Stimulated activated naive CD8-positive, alpha-beta T cell treated with anti-CD3 and anti-CD28 coated beads, Interleukin-15, amount 100 ng/mL, for 72 hours (primary cell): ENCODE measurements at regions not wholly inside any gene's neighbourhood (a gene's known extent, or its start where the extent isn't known, plus 50 kb on each side); places are given as distances from the start of the nearest gene placed in this dataset.

Experiments
- ATAC-seq: fragments of 150-1000 bp; cut with Tn5 transposase; 2 replicates; pipeline ENCODE4 v1.10.0; 2021; ENCODE audit warnings: mild to moderate bottlenecking, moderate library complexity
- DNase-seq, 2 donors: peaks; one replicate each; pipeline ENCODE4 v3.0.0; 2021 to 2022
- H3K27ac Mint-ChIP-seq, 2 donors: one replicate each; pipeline ENCODE4 v1.8.0; 2022; ENCODE audit warnings: mild to moderate bottlenecking in 2 of 2, mixed read lengths in 2 of 2, moderate library complexity in 2 of 2
- H3K27me3 Mint-ChIP-seq: one replicate; pipeline ENCODE4 v1.8.0; 2022; ENCODE audit warnings: mixed read lengths
- H3K4me1 Mint-ChIP-seq: one replicate; pipeline ENCODE4 v1.8.0; 2022; ENCODE audit warnings: mild to moderate bottlenecking, mixed read lengths
- H3K4me3 Mint-ChIP-seq, 2 donors: one replicate each; pipeline ENCODE4 v1.8.0; 2022; ENCODE audit warnings: mild to moderate bottlenecking in 2 of 2, mixed read lengths in 2 of 2, moderate library complexity in 1 of 2
- H3K9me3 Mint-ChIP-seq, 2 donors: one replicate each; pipeline ENCODE4 v1.8.0; 2022; ENCODE audit warnings: mixed read lengths in 2 of 2

DNA sequence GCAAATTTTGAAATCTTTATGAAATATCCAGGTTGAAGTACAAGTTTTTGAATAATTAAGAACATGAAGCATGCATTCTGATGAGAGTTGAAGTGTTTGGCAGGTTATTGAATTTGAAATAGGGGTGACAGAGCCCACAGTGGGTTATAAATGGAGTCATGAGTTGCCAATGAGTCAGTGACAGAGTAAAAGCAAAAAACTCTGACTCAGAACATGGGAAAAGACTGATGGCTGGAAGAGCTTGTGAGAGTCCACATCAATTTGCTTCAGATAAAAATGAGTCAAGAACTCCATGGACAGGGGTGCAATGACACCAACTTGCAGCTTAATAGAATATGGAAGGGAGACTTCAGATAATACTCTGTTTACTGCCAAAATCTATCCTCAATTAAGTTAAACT is 105.3 kb downstream of the SLC6A15 start:
- H3K27ac Mint-ChIP-seq = no peak overlapping the region
- no peak for ATAC-seq
- no peaks in the 10 kb centered on the region for H3K4me1 Mint-ChIP-seq
- H3K9me3 Mint-ChIP-seq = no peaks in the 10 kb centered on the region
- DNase-seq = no peak
- no peak overlapping the region for H3K4me3 Mint-ChIP-seq
- no peaks in the 10 kb centered on the region for H3K27me3 Mint-ChIP-seq

- no peaks in the 10 kb centered on the region for H3K27me3 Mint-ChIP-seq
- H3K4me3 Mint-ChIP-seq = no peak overlapping the region
- H3K9me3 Mint-ChIP-seq = no peaks in the 10 kb centered on the region
- ATAC-seq = no peak
- H3K4me1 Mint-ChIP-seq = no peaks in the 10 kb centered on the region
- DNase-seq = no peak
- no peak overlapping the region for H3K27ac Mint-ChIP-seq
Measured at GRCh38 chr12:84805474-84805858, 107.1 kb downstream of the SLC6A15 start.

- Mint-ChIP-seq H3K27ac (no peak overlapping the region), H3K4me1 (no peaks in the 10 kb centered on the region), H3K4me3 (no peak overlapping the region), H3K9me3 (no peaks in the 10 kb centered on the region), H3K27me3 (no peaks in the 10 kb centered on the region)
- ATAC-seq = no peak
- no peak for DNase-seq
Measured at GRCh38 chr12:84804691-84805473, 107.7 kb downstream of the SLC6A15 start.

DNA sequence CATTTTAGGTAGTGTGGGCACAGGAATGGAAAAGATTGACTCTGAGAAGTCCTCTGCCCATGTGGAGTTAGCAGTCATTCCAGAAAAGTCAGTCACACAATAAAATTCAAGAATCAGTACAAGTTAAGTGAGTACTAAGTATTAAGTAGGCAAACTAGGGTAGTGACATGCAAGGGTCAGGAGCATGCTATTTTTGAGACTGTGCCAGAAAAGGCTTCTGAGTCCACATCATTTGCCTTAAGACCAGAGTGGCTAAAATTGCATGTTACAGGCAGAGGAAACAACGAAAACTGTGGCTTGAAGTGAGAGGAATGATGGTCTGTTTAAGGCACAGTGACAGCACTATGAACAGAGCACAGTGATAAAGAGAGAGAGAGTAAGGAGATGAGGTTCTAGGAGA is 108.9 kb downstream of the SLC6A15 start:
- Mint-ChIP-seq H3K27ac (no peak overlapping the region), H3K27me3 (no peaks in the 10 kb centered on the region), H3K4me3 (no peak overlapping the region), H3K4me1 (no peaks in the 10 kb centered on the region), H3K9me3 (no peaks in the 10 kb centered on the region)
- no peak for DNase-seq
- ATAC-seq = no peak

- Mint-ChIP-seq H3K4me1 (no peaks in the 10 kb centered on the region), H3K27ac (no peak overlapping the region), H3K9me3 (peaks cover 0 to 4% of the 10 kb centered on the region in 2 donors), H3K27me3 (no peaks in the 10 kb centered on the region), H3K4me3 (no peak overlapping the region)
- no peak for ATAC-seq
- no peak for DNase-seq
Measured at GRCh38 chr12:84802161-84802560, 110.4 kb downstream of the SLC6A15 start.

DNA sequence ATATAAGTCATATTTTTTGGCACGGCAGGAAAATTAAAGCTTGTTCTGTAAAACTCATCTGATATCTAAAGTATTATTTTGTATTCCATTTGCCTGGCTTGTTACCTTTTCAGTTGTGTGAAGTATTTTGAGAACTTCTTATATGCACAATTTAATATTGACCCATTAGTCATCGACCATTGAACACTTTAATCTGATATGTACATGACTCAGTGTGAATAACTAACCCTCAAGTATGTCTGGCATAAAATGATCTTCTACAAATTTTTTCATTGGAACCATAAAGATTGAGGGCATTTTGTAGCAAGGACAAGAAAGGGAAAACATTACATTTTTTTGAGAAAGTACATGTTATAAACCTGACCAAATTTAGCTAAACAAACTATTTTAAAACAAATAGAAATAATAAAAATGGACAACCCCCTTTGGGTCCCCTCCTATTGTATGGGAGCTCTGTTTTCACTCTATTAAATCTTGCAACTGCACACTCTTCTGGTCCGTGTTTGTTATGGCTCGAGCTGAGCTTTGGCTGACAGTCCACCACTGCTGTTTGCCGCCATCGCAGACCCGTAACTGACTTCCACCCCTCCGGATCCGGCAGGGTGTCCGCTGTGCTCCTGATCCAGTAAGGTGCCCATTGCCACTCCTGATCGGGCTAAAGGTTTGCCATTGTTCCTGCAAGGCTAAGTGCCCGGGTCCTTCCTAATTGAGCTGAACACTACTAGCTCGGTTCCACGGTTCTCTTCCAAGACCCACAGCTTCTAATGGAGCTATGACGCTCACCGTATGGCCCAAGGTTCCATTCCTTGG is 118.8 kb downstream of the SLC6A15 start:
- Mint-ChIP-seq H3K27me3 (no peaks in the 10 kb centered on the region), H3K4me1 (no peaks in the 10 kb centered on the region), H3K9me3 (peaks cover 4 to 6% of the 10 kb centered on the region in 2 donors), H3K27ac (no peak overlapping the region), H3K4me3 (no peak overlapping the region)
- DNase-seq (no peak), ATAC-seq (no peak)

- ATAC-seq (no peak), DNase-seq (no peak)
- Mint-ChIP-seq H3K4me3 (no peak overlapping the region), H3K27me3 (no peaks in the 10 kb centered on the region), H3K9me3 (peaks cover 0 to 6% of the 10 kb centered on the region in 2 donors), H3K4me1 (no peaks in the 10 kb centered on the region), H3K27ac (no peak overlapping the region)
Measured at GRCh38 chr12:84791444-84791843, 121.2 kb downstream of the SLC6A15 start.

GRCh38 chr12:84789184-84789583 is 123.4 kb downstream of the SLC6A15 start:
- DNase-seq (no peak), ATAC-seq (no peak)
- no peak overlapping the region for H3K27ac Mint-ChIP-seq
- H3K27me3 Mint-ChIP-seq = no peaks in the 10 kb centered on the region
- H3K4me1 Mint-ChIP-seq = no peaks in the 10 kb centered on the region
- no peak overlapping the region for H3K4me3 Mint-ChIP-seq
- no peaks in the 10 kb centered on the region for H3K9me3 Mint-ChIP-seq

GRCh38 chr12:84787253-84787652 is 125.3 kb downstream of the SLC6A15 start:
- DNase-seq (no peak), ATAC-seq (no peak)
- Mint-ChIP-seq H3K27ac (no peak overlapping the region), H3K4me1 (no peaks in the 10 kb centered on the region), H3K27me3 (no peaks in the 10 kb centered on the region), H3K9me3 (no peaks in the 10 kb centered on the region), H3K4me3 (no peak overlapping the region)

DNA sequence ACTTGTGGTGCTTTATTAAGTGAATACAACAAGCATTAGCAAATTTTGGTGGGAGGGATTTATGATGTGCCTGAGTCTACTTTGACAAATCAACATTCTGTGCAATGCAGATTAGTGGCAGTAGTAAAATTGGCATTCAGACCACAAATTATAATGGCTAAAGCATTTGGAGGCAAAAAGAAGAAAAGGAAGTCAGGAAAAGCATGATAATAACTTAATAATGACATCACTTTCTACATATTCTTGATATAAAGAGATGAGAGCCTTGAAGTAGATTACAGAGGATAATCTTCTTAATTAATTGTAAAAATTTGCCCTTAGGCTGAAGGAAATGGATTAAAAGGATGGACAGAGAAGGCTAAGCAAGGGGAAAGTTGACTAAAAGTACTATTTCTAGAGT is 126.0 kb downstream of the SLC6A15 start:
- no peak overlapping the region for H3K27ac Mint-ChIP-seq
- no peaks in the 10 kb centered on the region for H3K27me3 Mint-ChIP-seq
- no peak for DNase-seq

GRCh38 chr12:84785951-84786350 is 126.6 kb downstream of the SLC6A15 start:
- DNase-seq (no peak), ATAC-seq (no peak)
- H3K27ac Mint-ChIP-seq = no peak overlapping the region
- H3K27me3 Mint-ChIP-seq = no peaks in the 10 kb centered on the region
- no peak overlapping the region for H3K4me3 Mint-ChIP-seq
- H3K9me3 Mint-ChIP-seq = no peaks in the 10 kb centered on the region
- H3K4me1 Mint-ChIP-seq = no peaks in the 10 kb centered on the region

More for the DNA sequence above, 126.0 kb downstream of the SLC6A15 start:
- ATAC-seq = no peak
- no peaks in the 10 kb centered on the region for H3K4me1 Mint-ChIP-seq
- no peaks in the 10 kb centered on the region for H3K9me3 Mint-ChIP-seq
- H3K4me3 Mint-ChIP-seq = no peak overlapping the region

DNA sequence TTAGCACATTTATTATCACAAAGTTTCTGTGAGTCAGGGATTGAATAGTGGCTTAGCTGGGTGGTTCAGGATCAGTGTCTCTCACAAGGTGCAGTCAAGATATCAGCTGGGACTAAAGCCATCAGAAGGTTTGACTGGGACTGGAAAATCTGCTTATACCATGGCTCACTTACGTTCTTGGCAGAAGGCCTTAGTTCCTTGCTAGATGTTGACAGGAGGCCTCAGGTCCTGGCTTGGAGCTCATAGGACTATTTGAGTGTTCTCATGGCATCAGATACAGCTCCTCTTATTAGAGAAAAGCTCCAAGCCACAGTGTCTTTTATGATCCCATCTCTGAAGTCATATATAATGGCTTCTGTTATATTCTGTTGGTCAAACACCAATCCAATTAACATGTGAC is 127.3 kb downstream of the SLC6A15 start:
- H3K9me3 Mint-ChIP-seq = no peaks in the 10 kb centered on the region
- H3K27ac Mint-ChIP-seq = no peak overlapping the region
- no peak overlapping the region for H3K4me3 Mint-ChIP-seq
- ATAC-seq (no peak), DNase-seq (no peak)
- no peaks in the 10 kb centered on the region for H3K4me1 Mint-ChIP-seq
- H3K27me3 Mint-ChIP-seq = no peaks in the 10 kb centered on the region

GRCh38 chr12:84779169-84779568 is 133.4 kb downstream of the SLC6A15 start:
- Mint-ChIP-seq H3K4me1 (no peaks in the 10 kb centered on the region), H3K27me3 (no peaks in the 10 kb centered on the region), H3K4me3 (no peak overlapping the region), H3K9me3 (no peaks in the 10 kb centered on the region), H3K27ac (no peak overlapping the region)
- ATAC-seq (no peak), DNase-seq (no peak)

DNA sequence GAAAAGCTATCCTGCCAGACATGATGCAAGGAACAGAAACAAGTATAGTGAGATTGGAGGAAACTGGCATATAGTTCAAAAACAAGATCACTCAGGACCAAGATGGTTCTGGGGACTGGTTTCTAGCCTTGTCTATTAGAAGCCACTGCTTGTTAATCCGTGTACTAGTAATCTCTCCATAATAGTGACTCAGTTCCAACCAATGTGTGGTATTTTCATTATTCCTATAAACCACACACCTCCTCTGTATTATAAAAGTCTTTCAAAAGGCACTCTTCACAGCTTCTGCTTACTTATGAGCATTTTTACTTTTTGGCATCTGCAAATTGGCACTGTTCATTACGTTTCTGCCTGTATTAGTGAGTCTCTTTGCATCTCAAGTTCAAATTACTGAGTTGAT is 140.3 kb downstream of the SLC6A15 start:
- no peak for ATAC-seq
- Mint-ChIP-seq H3K9me3 (peaks cover 0 to 8% of the 10 kb centered on the region in 2 donors), H3K27me3 (no peaks in the 10 kb centered on the region), H3K4me1 (no peaks in the 10 kb centered on the region), H3K4me3 (no peak overlapping the region), H3K27ac (no peak overlapping the region)
- no peak for DNase-seq

GRCh38 chr12:84767079-84767478 is 145.5 kb downstream of the SLC6A15 start:
- H3K9me3 Mint-ChIP-seq = peaks cover 0 to 8% of the 10 kb centered on the region in 2 donors
- H3K27me3 Mint-ChIP-seq = no peaks in the 10 kb centered on the region
- no peaks in the 10 kb centered on the region for H3K4me1 Mint-ChIP-seq
- DNase-seq (no peak), ATAC-seq (no peak)
- H3K27ac Mint-ChIP-seq = no peak overlapping the region
- H3K4me3 Mint-ChIP-seq = no peak overlapping the region

GRCh38 chr12:84766375-84766774 is 146.2 kb downstream of the SLC6A15 start:
- H3K27ac Mint-ChIP-seq = no peak overlapping the region
- no peaks in the 10 kb centered on the region for H3K4me1 Mint-ChIP-seq
- DNase-seq (no peak), ATAC-seq (no peak)
- peaks cover 0 to 8% of the 10 kb centered on the region in 2 donors for H3K9me3 Mint-ChIP-seq
- H3K27me3 Mint-ChIP-seq = no peaks in the 10 kb centered on the region
- H3K4me3 Mint-ChIP-seq = no peak overlapping the region
